RWPE2 (cell line): ENCODE measurements at regions not wholly inside any gene's neighbourhood (a gene's known extent, or its start where the extent isn't known, plus 50 kb on each side); places are given as distances from the start of the nearest gene placed in this dataset.

Source experiments
- ATAC-seq: fragments of 200-7000 bp; cut with Tn5 transposase; 3 replicates; pipeline ENCODE4 v1.9.1; 2021; ENCODE audit warnings: low read depth
- DNase-seq: peaks from one replicate; pipeline ENCODE4 v3.0.0-alpha.2; 2020; ENCODE audit warnings: low spot score
- H3K27ac ChIP-seq: fragments of 450-650 bp; 2 replicates; pipeline ENCODE4 v1.5.1; 2017; ENCODE audit warnings: mild to moderate bottlenecking; ENCODE audit not compliant: poor library complexity, severe bottlenecking
- H3K27me3 ChIP-seq: fragments of 250-450 bp; sonication (Bioruptor Pico); 2 replicates; pipeline ENCODE4 v1.5.1; 2021; ENCODE audit warnings: mild to moderate bottlenecking, moderate library complexity; ENCODE audit not compliant: insufficient read depth, poor library complexity, severe bottlenecking
- H3K36me3 ChIP-seq: fragments of 250-450 bp; sonication (Bioruptor Pico); 2 replicates; pipeline ENCODE4 v1.5.1; 2020; ENCODE audit warnings: low read depth, mild to moderate bottlenecking, moderate library complexity
- H3K4me1 ChIP-seq: fragments of 250-450 bp; sonication (Bioruptor Pico); 2 replicates; pipeline ENCODE4 v1.5.1; 2021; ENCODE audit warnings: mild to moderate bottlenecking, moderate library complexity; ENCODE audit not compliant: insufficient read depth, poor library complexity, severe bottlenecking
- H3K4me3 ChIP-seq: fragments of 250-450 bp; sonication (Bioruptor Pico); 2 replicates; pipeline ENCODE4 v1.5.1; 2021; ENCODE audit warnings: mild to moderate bottlenecking, moderate library complexity; ENCODE audit not compliant: severe bottlenecking
- H3K9me3 ChIP-seq: fragments of 250-450 bp; sonication (Bioruptor Pico); 2 replicates; pipeline ENCODE4 v1.5.1; 2021; ENCODE audit warnings: mild to moderate bottlenecking, moderate library complexity; ENCODE audit not compliant: severe bottlenecking
- TF ChIP-seq, protein P1 (sequence below): fragments of 450-650 bp; IDR thresholded peaks from one replicate; pipeline ENCODE4 v1.5.1; 2017; ENCODE audit warnings: mild to moderate bottlenecking, moderate library complexity; ENCODE audit not compliant: poor library complexity, severe bottlenecking

DNA sequence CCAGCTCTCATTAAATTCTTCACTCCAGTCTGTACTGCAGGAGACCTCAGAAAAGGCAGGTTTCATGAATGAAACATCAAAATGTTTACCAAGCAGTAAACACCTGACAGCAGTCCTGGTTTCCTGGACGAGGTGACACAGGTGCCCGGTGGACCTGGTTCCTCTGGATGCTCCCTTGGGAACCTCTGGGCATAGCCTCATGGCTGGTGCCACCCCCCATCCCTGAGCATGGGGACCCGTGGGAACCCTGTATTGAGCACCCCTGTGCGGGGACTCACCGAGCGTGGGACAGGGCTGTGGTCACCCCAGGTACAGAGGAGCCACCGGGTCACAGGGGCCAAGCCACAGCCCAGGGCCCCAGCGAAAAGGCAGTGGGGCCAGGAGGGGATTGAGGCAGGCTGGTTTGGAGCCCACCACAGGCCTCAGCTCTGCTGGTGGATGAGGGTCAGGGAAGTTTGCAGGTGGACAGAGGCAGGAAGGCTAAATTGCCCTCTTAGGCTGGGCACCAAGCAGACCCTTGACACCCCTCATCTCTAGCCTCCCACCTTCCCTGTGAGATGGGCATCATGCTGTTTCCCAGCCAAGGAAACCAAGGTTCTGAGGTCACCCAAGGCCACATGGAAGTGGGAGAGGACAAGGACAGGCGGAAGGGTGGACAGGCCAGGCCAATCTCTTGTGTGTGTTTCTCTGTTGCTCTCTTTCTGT, 158.4 kb downstream of the PTPRU start:
- Histone ChIP-seq H3K9me3 (peaks cover 3% of the 10 kb centered on the region), H3K27me3 (no peaks in the 10 kb centered on the region), H3K4me3 (no peak overlapping the region), H3K27ac (no peak overlapping the region), H3K36me3 (no peaks in the 10 kb centered on the region), H3K4me1 (peaks cover 4% of the 10 kb centered on the region)
- no peak for ATAC-seq
- DNase-seq: no peak
- TF ChIP-seq, protein P1, sequence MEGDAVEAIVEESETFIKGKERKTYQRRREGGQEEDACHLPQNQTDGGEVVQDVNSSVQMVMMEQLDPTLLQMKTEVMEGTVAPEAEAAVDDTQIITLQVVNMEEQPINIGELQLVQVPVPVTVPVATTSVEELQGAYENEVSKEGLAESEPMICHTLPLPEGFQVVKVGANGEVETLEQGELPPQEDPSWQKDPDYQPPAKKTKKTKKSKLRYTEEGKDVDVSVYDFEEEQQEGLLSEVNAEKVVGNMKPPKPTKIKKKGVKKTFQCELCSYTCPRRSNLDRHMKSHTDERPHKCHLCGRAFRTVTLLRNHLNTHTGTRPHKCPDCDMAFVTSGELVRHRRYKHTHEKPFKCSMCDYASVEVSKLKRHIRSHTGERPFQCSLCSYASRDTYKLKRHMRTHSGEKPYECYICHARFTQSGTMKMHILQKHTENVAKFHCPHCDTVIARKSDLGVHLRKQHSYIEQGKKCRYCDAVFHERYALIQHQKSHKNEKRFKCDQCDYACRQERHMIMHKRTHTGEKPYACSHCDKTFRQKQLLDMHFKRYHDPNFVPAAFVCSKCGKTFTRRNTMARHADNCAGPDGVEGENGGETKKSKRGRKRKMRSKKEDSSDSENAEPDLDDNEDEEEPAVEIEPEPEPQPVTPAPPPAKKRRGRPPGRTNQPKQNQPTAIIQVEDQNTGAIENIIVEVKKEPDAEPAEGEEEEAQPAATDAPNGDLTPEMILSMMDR: no peak

DNA sequence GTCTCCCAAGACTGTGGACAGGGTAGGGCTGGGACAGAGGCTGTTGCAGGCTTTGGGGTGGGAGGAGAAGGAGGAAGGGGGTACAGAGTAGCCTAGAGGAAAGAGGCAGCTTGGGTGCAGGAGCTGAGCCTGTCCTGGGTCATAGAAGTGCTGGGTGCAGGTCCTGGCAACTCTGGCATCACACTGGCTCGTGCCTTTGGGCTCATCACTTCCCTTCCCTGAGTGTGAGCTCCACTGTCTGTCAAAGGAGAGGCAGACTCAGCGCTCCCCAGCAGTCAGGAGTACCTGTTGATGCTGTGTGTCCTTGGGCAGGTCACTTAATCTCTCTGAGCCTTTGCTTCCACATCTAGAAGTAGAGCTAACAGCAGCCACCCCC, 157.1 kb downstream of the PTPRU start:
- TF ChIP-seq, protein P1: no peak
- no peak for DNase-seq
- Histone ChIP-seq H3K4me1 (peaks cover 4% of the 10 kb centered on the region), H3K27me3 (no peaks in the 10 kb centered on the region), H3K27ac (no peak overlapping the region), H3K4me3 (no peak overlapping the region), H3K36me3 (no peaks in the 10 kb centered on the region), H3K9me3 (peaks cover 3% of the 10 kb centered on the region)
- ATAC-seq: no peak

DNA sequence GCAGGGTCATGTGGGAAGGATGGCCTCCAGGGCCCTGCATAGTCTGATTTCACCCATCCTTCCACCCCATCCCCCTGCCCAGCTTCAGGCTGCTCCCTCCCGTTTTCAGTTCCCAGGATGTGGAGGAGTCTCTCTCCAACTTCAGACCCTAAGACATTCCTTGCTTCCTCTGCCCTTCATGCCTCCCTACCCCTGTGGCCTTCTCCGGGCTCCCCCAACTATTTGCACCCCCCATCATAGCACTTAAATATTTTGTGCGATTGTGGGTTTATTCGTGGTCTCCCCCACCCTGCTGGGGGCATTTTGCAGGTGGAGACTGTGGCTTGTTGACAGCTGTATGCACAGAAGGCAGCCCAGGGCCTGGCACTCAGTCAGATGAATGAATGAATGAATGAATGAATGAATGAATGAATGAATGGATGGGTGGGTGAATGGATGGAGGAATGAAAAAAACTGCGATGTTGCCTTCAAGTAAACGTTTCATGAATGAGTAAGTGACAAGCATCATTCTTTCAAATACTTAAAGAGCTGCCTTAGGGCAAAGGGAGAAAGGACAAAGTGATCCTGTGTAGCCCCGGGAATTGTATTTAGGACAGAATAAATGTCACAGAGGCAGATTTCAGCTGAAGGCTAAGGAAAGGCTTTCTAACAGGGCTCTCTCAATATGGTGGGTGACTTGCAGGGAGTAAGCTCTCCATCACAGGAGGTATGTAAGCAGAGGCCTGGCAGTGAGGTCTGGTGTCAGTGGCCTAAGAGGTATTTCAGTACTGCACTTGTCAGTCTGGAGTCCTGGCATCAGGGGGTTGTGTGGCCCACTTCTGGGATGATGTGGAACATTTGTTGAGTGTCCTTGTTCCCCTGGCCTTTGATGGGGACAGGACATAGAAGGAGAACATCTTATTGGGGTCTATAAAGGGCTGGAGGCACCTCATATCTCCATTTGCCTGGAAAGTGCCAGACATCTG, 156.4 kb downstream of the PTPRU start:
- DNase-seq (no peak), ATAC-seq (no peak)
- Histone ChIP-seq H3K4me1 (no peaks in the 10 kb centered on the region), H3K27me3 (no peaks in the 10 kb centered on the region), H3K4me3 (no peak overlapping the region), H3K27ac (no peak overlapping the region), H3K9me3 (peaks cover 3% of the 10 kb centered on the region), H3K36me3 (no peaks in the 10 kb centered on the region)
- TF ChIP-seq, protein P1: no peak

DNA sequence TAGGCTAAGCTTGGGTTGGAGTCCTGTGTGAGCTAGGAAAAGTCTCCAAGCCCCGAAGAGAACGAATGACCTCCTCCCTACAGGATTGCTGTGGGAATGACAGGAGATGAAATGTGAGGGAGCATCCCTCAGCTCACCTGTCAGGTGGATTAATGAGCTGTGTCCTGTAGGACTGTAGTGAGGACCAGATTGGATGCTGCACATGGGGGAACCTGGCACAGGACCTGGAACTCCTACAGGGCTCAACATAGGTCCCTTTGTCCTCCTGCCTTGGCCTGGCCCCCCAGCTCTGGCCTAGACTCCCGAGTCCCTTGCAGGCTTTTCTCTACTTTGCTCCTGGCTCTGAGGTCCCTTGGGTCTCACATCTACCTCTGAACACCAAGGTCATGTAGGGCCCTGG, 155.7 kb downstream of the PTPRU start:
- DNase-seq (no peak), ATAC-seq (no peak)
- Histone ChIP-seq H3K27me3 (no peaks in the 10 kb centered on the region), H3K4me3 (no peak overlapping the region), H3K4me1 (no peaks in the 10 kb centered on the region), H3K36me3 (no peaks in the 10 kb centered on the region), H3K27ac (no peak overlapping the region), H3K9me3 (peaks cover 3% of the 10 kb centered on the region)
- TF ChIP-seq, protein P1: no peak
